CD1c-positive myeloid dendritic cell (primary cell): ENCODE measurements at regions not wholly inside any gene's neighbourhood (a gene's known extent, or its start where the extent isn't known, plus 50 kb on each side); places are given as distances from the start of the nearest gene placed in this dataset.

Experiments used
- DNase-seq: peaks from one replicate; pipeline ENCODE4 v3.0.0-alpha.2; 2016; ENCODE audit errors: extremely low spot score

- no peak for DNase-seq
Measured at GRCh38 chr6:12381587-12381986, 91.4 kb downstream of the EDN1 start.

DNA sequence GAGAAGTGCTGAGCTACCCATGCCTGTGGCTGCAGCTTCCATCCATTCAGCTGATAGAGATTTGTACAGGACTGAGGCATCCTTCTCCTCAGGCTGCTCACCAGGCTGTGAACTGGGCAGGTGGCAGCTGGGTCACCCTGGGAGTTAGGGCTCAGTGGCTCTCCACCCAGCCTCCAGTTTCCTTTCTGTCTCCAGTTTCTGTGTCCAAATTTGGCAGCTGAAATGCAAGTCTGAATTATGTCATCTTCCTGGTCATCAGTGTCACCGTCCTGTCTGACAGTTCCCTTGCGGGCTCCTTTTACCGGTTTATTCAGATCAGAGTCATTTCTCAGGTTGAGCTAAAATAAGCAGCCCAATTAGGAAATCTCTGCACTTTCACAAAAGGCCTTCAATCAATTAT, 93.3 kb downstream of the EDN1 start:
- DNase-seq, result no peak

- DNase-seq, result no peak
Measured at GRCh38 chr6:12384357-12384912, 94.3 kb downstream of the EDN1 start.

GRCh38 chr6:12385316-12385715, 95.2 kb downstream of the EDN1 start:
- DNase-seq, result no peak

- no peak for DNase-seq
Measured at GRCh38 chr6:12386816-12387215, 96.7 kb downstream of the EDN1 start.

DNA sequence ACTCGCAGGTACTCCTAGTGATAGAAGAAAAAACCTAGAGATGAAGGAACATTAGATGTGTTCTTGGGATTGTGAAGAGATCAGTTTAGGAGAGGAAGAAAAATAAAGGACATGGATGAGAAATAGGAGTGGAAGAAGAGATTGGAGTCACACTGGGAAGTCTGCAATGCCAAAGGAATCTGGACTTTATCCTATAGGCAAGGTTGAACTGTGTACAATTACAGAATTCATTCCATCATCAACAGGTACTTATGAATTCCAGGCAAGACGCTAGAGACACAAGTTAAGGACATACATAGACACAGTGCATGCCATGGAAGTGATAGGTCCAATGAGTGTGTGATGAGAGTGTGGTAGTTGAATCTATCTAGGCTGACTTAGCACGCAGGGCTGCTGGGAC, 101.3 kb downstream of the EDN1 start:
- DNase-seq, result no peak

- no peak for DNase-seq
Measured at GRCh38 chr6:12392490-12392889, 102.3 kb downstream of the EDN1 start.

GRCh38 chr6:12393100-12393499, 102.9 kb downstream of the EDN1 start:
- DNase-seq, result no peak

- DNase-seq, result no peak
Measured at GRCh38 chr6:12394170-12394569, 104.0 kb downstream of the EDN1 start.

GRCh38 chr6:12395898-12396297, 105.7 kb downstream of the EDN1 start:
- DNase-seq, result no peak

- no peak for DNase-seq
Measured at GRCh38 chr6:12401200-12401599, 111.0 kb downstream of the EDN1 start.

DNA sequence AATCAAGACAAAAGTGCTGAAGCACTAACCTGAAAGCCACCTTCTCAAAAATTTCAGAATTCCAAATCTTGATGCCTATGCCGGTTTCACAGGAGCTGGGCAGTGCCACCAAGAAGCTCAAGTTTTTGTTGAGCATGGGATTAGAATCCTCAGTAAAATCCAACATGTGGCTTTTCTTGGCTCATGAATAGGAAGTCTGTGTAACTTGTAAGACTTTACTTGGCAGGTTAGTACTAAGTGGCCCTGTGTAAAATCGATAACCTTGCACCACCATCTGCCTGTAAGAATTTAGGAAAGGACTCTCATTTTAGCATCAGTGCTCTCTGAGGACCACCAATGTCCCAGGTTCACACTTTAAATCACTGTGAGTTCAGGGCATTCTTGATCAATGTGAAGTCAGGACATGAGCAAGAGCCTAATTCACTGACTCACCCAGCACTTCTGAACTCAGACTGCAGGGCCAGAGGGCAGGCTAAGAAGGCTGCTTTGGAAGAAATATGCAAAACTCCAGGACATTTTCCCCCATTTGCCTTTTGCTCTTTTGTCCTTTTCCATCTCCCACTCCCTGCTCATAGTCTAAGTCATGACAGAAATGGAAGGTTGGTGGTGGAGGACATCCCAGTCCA, 113.2 kb downstream of the EDN1 start:
- no peak for DNase-seq

GRCh38 chr6:12403947-12404647, 113.9 kb downstream of the EDN1 start:
- DNase-seq, result no peak

GRCh38 chr6:12404651-12405050, 114.5 kb downstream of the EDN1 start:
- no peak for DNase-seq

GRCh38 chr6:12408752-12409151, 118.6 kb downstream of the EDN1 start:
- no peak for DNase-seq

DNA sequence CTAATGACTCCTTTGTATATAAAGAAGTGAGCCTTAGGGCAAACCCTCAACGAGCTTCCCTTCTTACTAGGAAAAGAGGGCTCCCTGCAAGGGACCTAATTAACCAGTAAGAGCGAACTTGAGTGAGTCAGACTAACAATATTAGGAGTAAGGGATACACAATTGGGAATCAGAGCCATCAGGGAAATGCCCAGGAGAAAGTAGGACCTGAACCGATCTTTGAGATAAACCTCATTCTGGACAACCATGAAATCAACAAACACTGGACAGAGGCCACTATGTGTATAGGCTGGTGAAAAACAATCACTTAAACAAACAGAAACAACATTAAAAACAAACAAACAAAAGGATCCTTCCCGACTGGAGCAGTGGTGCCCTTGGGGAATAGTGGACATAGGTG, 120.8 kb downstream of the EDN1 start:
- no peak for DNase-seq

GRCh38 chr6:12414096-12414675, 124.0 kb downstream of the EDN1 start:
- DNase-seq, result no peak

- no peak for DNase-seq
Measured at GRCh38 chr6:12415980-12416598, 125.9 kb downstream of the EDN1 start.

- DNase-seq, result no peak
Measured at GRCh38 chr6:12417191-12417590, 127.0 kb downstream of the EDN1 start.

GRCh38 chr6:12418946-12419345, 128.8 kb downstream of the EDN1 start:
- DNase-seq, result no peak

GRCh38 chr6:12419631-12420272, 129.6 kb downstream of the EDN1 start:
- no peak for DNase-seq

DNA sequence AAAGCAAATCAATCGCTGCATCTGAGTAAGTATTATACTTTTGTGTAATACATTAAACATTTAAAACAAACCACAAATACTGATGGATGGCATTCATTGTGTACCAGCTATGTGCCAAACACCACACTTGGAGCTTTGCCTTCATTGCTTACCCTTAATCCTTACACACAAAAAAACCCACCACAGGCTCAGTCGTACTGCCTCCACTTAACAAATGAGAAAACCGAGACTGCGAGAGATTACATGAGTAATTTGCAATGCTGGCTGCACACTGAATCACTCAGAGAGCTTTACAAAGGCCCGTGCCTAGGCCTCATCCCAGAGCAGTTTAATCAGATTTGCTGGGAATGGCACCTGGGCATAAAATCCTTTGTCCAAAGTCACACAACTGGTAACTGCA, 130.5 kb downstream of the EDN1 start:
- DNase-seq, result no peak
